ENCODE measurements at regions not wholly inside any gene's neighbourhood (a gene's known extent, or its start where the extent isn't known, plus 50 kb on each side); places are given as distances from the start of the nearest gene placed in this dataset.

DNA sequence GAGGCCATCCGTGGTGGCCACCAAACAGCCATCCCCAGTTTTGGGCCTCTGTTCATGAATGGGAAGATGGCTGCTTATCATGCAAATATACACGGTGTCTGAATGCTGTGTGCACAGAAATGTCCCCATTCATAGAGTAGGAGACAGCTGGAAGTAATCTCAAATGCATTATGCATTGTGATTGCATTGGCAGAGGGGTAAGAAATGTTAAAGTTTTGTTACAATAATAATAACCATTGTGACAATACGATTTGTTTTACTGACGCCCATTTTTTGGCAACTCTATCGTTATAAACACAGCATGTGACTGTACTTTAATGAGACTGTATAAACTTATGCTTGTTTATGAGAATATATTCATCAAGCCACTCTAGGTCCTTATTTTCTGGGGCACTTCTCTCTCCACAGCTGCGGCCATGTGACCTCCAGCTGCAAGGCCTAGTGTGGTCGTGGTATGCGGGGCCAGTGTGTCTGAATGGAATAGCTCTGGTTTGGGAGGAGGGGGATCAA lies 474.3 kb downstream of the VRK1 start:
- TF ChIP-seq CHD2 (IDR thresholded peaks at IDR 0.05; ENCODE audit: low read length, partially characterized antibody) (no peak), ELF1 (IDR thresholded peaks at IDR 0.05) (no peak), NRF1 (IDR thresholded peaks at IDR 0.05; ENCODE audit: low read depth, low read length) (no peak), TEAD4 (IDR thresholded peaks at IDR 0.05; ENCODE audit: borderline replicate concordance, insufficient read depth) (no peak), MXI1 (IDR thresholded peaks at IDR 0.05; ENCODE audit: low read depth, low read length) (no peak), POLR2AphosphoS5 (IDR thresholded peaks at IDR 0.05; ENCODE audit: low read depth, low read length) (no peak)
- Histone ChIP-seq H3K4me3 (ENCODE audit: low read depth in 2 of 2, low read length in 1 of 2) (no peak overlapping the region), H3K9me3 (no peaks in the 10 kb centered on the region), H4K20me1 (ENCODE audit: insufficient read depth) (no peaks in the 10 kb centered on the region), H3K79me2 (ENCODE audit: insufficient read depth) (no peaks in the 10 kb centered on the region), H3F3A (replicated peaks; ENCODE audit: insufficient read depth) (peaks cover 2% of the 10 kb centered on the region), H3K27me3 (ENCODE audit: insufficient read depth) (no peaks in the 10 kb centered on the region; the same call in 1 of the 2 replicates), H3K9me2 (no peaks in the 10 kb centered on the region), H3K4me1 (ENCODE audit: control insufficient read depth in 1 of 2, insufficient read depth in 2 of 2, low read depth in 1 of 2, low read length in 1 of 2) (no peaks in the 10 kb centered on the region; a peak in 1 of 4 replicates), H3K36me3 (replicated peaks in 1 of 2; ENCODE audit: control insufficient read depth in 1 of 2, insufficient read depth in 2 of 2, low read length in 1 of 2) (no peaks in the 10 kb centered on the region), H3K27ac (ENCODE audit: low read depth in 2 of 2, low read length in 1 of 2) (no peak overlapping the region), H2AFZ (ENCODE audit: low read depth) (no peak overlapping the region), H3K4me2 (no peak overlapping the region), H3K9ac (no peak overlapping the region)
- ChIA-PET CTCF (no interaction called here), POLR2A (no interaction called here)
- 5% methylated on average over 8 of the region's 8 CpGs for WGBS (ENCODE audit: low lambda C conversion rate)
- no peak for DNase-seq

DNA sequence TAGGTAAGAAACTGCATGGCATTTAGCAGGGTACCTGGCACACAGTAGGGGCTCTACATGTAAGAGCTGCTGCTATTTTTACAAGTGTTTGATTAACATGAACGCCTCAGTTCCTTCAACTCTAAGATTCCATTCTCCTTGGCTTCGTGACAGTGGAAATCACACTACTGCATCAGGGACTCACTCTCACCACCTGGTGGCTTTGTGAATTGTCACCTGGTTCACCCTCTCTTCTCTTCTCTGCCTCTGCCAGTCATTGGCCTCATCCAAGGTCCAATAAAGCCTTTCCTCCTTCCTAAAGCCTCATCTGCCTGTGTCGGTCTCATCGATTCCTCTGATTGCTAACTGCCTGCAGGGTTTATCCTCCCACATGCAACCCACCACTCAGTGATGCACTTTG lies 476.4 kb downstream of the VRK1 start:
- Histone ChIP-seq H2AFZ (ENCODE audit: low read depth) (no peak overlapping the region), H4K20me1 (ENCODE audit: insufficient read depth) (no peaks in the 10 kb centered on the region), H3K9me2 (no peaks in the 10 kb centered on the region), H3K4me3 (ENCODE audit: low read depth in 2 of 2, low read length in 1 of 2) (no peak overlapping the region), H3F3A (replicated peaks; ENCODE audit: insufficient read depth) (no peaks in the 10 kb centered on the region), H3K27me3 (ENCODE audit: insufficient read depth) (no peaks in the 10 kb centered on the region; the same call in 1 of the 2 replicates), H3K9me3 (no peaks in the 10 kb centered on the region), H3K4me2 (no peak overlapping the region), H3K9ac (no peak overlapping the region), H3K27ac (ENCODE audit: low read depth in 2 of 2, low read length in 1 of 2) (no peak overlapping the region), H3K79me2 (ENCODE audit: insufficient read depth) (no peaks in the 10 kb centered on the region), H3K36me3 (replicated peaks in 1 of 2; ENCODE audit: control insufficient read depth in 1 of 2, insufficient read depth in 2 of 2, low read length in 1 of 2) (no peaks in the 10 kb centered on the region), H3K4me1 (ENCODE audit: control insufficient read depth in 1 of 2, insufficient read depth in 2 of 2, low read depth in 1 of 2, low read length in 1 of 2) (no peaks in the 10 kb centered on the region)
- CTCF ChIA-PET, result interaction anchor here (0.9 kb wide), 1 partner anchor 33 kb away, joined by 3 read pairs; no protein-coding TSS in a partner anchor
- WGBS (ENCODE audit: low lambda C conversion rate), result 11% methylated on average over 4 of the region's 4 CpGs
- POLR2A ChIA-PET, result no interaction called here
- DNase-seq, result no peak
- no peak for TF ChIP-seq ELF1 (IDR thresholded peaks at IDR 0.05)
- no peak for TF ChIP-seq POLR2AphosphoS5 (IDR thresholded peaks at IDR 0.05; ENCODE audit: low read depth, low read length)
- TF ChIP-seq FOXJ3 (CRISPR knock-in tag; IDR thresholded peaks at IDR 0.05), result no peak
- TF ChIP-seq, protein P1, sequence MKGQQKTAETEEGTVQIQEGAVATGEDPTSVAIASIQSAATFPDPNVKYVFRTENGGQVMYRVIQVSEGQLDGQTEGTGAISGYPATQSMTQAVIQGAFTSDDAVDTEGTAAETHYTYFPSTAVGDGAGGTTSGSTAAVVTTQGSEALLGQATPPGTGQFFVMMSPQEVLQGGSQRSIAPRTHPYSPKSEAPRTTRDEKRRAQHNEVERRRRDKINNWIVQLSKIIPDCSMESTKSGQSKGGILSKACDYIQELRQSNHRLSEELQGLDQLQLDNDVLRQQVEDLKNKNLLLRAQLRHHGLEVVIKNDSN (IDR thresholded peaks at IDR 0.05; ENCODE audit: borderline replicate concordance, low read depth), result no peak
- TF ChIP-seq SIN3A (IDR thresholded peaks at IDR 0.05; ENCODE audit: borderline replicate concordance, low read depth, low read length), result no peak
- no peak for TF ChIP-seq CHD2 (IDR thresholded peaks at IDR 0.05; ENCODE audit: low read length, partially characterized antibody)
- TF ChIP-seq, protein P2, sequence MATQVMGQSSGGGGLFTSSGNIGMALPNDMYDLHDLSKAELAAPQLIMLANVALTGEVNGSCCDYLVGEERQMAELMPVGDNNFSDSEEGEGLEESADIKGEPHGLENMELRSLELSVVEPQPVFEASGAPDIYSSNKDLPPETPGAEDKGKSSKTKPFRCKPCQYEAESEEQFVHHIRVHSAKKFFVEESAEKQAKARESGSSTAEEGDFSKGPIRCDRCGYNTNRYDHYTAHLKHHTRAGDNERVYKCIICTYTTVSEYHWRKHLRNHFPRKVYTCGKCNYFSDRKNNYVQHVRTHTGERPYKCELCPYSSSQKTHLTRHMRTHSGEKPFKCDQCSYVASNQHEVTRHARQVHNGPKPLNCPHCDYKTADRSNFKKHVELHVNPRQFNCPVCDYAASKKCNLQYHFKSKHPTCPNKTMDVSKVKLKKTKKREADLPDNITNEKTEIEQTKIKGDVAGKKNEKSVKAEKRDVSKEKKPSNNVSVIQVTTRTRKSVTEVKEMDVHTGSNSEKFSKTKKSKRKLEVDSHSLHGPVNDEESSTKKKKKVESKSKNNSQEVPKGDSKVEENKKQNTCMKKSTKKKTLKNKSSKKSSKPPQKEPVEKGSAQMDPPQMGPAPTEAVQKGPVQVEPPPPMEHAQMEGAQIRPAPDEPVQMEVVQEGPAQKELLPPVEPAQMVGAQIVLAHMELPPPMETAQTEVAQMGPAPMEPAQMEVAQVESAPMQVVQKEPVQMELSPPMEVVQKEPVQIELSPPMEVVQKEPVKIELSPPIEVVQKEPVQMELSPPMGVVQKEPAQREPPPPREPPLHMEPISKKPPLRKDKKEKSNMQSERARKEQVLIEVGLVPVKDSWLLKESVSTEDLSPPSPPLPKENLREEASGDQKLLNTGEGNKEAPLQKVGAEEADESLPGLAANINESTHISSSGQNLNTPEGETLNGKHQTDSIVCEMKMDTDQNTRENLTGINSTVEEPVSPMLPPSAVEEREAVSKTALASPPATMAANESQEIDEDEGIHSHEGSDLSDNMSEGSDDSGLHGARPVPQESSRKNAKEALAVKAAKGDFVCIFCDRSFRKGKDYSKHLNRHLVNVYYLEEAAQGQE (IDR thresholded peaks at IDR 0.05; ENCODE audit: low read depth, low read length), result no peak
- no peak for TF ChIP-seq TEAD4 (IDR thresholded peaks at IDR 0.05; ENCODE audit: borderline replicate concordance, insufficient read depth)
- TF ChIP-seq, protein P3, sequence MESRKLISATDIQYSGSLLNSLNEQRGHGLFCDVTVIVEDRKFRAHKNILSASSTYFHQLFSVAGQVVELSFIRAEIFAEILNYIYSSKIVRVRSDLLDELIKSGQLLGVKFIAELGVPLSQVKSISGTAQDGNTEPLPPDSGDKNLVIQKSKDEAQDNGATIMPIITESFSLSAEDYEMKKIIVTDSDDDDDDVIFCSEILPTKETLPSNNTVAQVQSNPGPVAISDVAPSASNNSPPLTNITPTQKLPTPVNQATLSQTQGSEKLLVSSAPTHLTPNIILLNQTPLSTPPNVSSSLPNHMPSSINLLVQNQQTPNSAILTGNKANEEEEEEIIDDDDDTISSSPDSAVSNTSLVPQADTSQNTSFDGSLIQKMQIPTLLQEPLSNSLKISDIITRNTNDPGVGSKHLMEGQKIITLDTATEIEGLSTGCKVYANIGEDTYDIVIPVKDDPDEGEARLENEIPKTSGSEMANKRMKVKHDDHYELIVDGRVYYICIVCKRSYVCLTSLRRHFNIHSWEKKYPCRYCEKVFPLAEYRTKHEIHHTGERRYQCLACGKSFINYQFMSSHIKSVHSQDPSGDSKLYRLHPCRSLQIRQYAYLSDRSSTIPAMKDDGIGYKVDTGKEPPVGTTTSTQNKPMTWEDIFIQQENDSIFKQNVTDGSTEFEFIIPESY (IDR thresholded peaks at IDR 0.05; ENCODE audit: borderline replicate concordance, low read depth), result no peak
- TF ChIP-seq SMC3 (IDR thresholded peaks at IDR 0.05; ENCODE audit: low read depth, low read length), result no peak
- TF ChIP-seq YY1 (IDR thresholded peaks at IDR 0.05; ENCODE audit: low read depth), result no peak
- TF ChIP-seq MXI1 (IDR thresholded peaks at IDR 0.05; ENCODE audit: low read depth, low read length), result no peak
- TF ChIP-seq NFIC (IDR thresholded peaks at IDR 0.05; ENCODE audit: borderline replicate concordance), result no peak
- TF ChIP-seq GATA2 (CRISPR knock-in tag; IDR thresholded peaks at IDR 0.05), result no peak

Measured in SK-N-SH (cell line).